HCT116 (cell line): ENCODE measurements at regions not wholly inside any gene's neighbourhood (a gene's known extent, or its start where the extent isn't known, plus 50 kb on each side); places are given as distances from the start of the nearest gene placed in this dataset.

Experiments
- ATAC-seq: fragments of 200-7000 bp; cut with Tn5 transposase; 2 replicates; pipeline ENCODE4 v1.9.1; 2020; ENCODE audit warnings: mild to moderate bottlenecking, moderate library complexity
- BruUV-seq: library from RNA; stranded (reverse); fragments of 400-500 nt; replicated peaks from 2 replicates; lab custom pipeline; 2021; lab: Mats Ljungman, UMichigan
- CTCF ChIA-PET: fragments of 300-600 bp; sonication (Branson Sonifier 250); formaldehyde crosslinking; loops from one replicate; lab custom pipeline; 2021; ENCODE audit warnings: antibody characterized with exemption; lab: Charles Lee
- POLR2A ChIA-PET: fragments of 300-600, 350-600 bp; sonication (Branson Sonifier 250); formaldehyde crosslinking; loops from one replicate; lab custom pipeline; 2021; ENCODE audit warnings: antibody characterized with exemption; lab: Charles Lee
- RAD21 ChIA-PET, 2 experiments: fragments of 300-600 bp; sonication (Branson Sonifier 250); formaldehyde crosslinking; loops; one replicate each; lab custom pipeline; 2023; ENCODE audit warnings: low total read pairs in 2 of 2; ENCODE audit not compliant: uncharacterized antibody in 2 of 2, unreplicated experiment in 2 of 2, low non-redundant PET in 1 of 2; lab: Charles Lee
- DNase-seq: peaks from one replicate; pipeline ENCODE4 v3.0.0-alpha.2; 2010; ENCODE audit warnings: low read depth, low spot score
- H2AFZ ChIP-seq: fragments of 200-600 bp; shearing (Covaris generic), sonication (generic); 2 replicates; pipeline ENCODE4 v1.6.1; 2017; ENCODE audit warnings: low read depth, mixed run types, mixed read lengths, antibody characterized with exemption, low read length; ENCODE audit not compliant: poor library complexity, severe bottlenecking
- H3K27ac ChIP-seq: 2 replicates; pipeline ENCODE4 v1.5.1; 2012; ENCODE audit warnings: low read depth, low read length
- H3K27me3 ChIP-seq: fragments of 200-600 bp; sonication (generic); 2 replicates; pipeline ENCODE4 v1.6.1; 2016; ENCODE audit warnings: mixed run types, low read length, mixed read lengths; ENCODE audit not compliant: insufficient read depth
- H3K36me3 ChIP-seq, 2 experiments: fragments of 200-500 bp in 1 of 2; fragments of 200-600 bp in 1 of 2; sonication (Bioruptor generic) in 1 of 2; sonication (generic) in 1 of 2; 2 replicates each; pipeline versions ENCODE4 v1.5.1 to v1.6.1; 2014 to 2016; ENCODE audit warnings: low read length in 2 of 2, inconsistent platforms in 1 of 2, mixed read lengths in 1 of 2, mixed run types in 1 of 2; ENCODE audit not compliant: insufficient read depth in 2 of 2, control insufficient read depth in 1 of 2
- H3K4me1 ChIP-seq, 2 experiments: fragments of 200-600 bp in 1 of 2; sonication (generic) in 1 of 2; 2 replicates each; pipeline versions ENCODE4 v1.5.1 to v1.6.1; 2012 to 2017; ENCODE audit warnings: low read length in 2 of 2, inconsistent platforms in 1 of 2, mild to moderate bottlenecking in 1 of 2, mixed read lengths in 1 of 2, mixed run types in 1 of 2, moderate library complexity in 1 of 2; ENCODE audit not compliant: insufficient read depth in 2 of 2, control insufficient read depth in 1 of 2
- H3K4me2 ChIP-seq: fragments of 200-600 bp; sonication (generic); 2 replicates; pipeline ENCODE4 v1.6.1; 2017; ENCODE audit warnings: mixed run types, low read length, mixed read lengths
- H3K4me3 ChIP-seq, 2 experiments: fragments of 200-600 bp in 1 of 2; sonication (generic) in 1 of 2; replicated peaks in 1 of 2; 2 replicates each; pipeline ENCODE4 v1.5.1; 2011 to 2016; ENCODE audit warnings: low read length in 2 of 2, control low read depth in 1 of 2, low read depth in 1 of 2, mild to moderate bottlenecking in 1 of 2, mixed read lengths in 1 of 2, mixed run types in 1 of 2
- H3K79me2 ChIP-seq: fragments of 200-600 bp; sonication (generic); 2 replicates; pipeline ENCODE4 v1.6.1; 2017; ENCODE audit warnings: mild to moderate bottlenecking, mixed run types, low read length, moderate library complexity, mixed read lengths; ENCODE audit not compliant: insufficient read depth
- H3K9ac ChIP-seq: fragments of 200-600 bp; sonication (generic); 2 replicates; pipeline ENCODE4 v1.6.1; 2016; ENCODE audit warnings: low read length, mixed read lengths
- H3K9me2 ChIP-seq: fragments of 200-600 bp; sonication (generic), shearing (Covaris generic); 2 replicates; pipeline ENCODE4 v1.6.1; 2017; ENCODE audit warnings: mixed run types, mild to moderate bottlenecking, moderate library complexity; ENCODE audit not compliant: insufficient read depth
- H3K9me3 ChIP-seq, 2 experiments: fragments of 200-500 bp in 1 of 2; fragments of 200-600 bp in 1 of 2; sonication (Bioruptor generic) in 1 of 2; sonication (generic) in 1 of 2; 2 replicates each; pipeline ENCODE4 v1.6.1; 2014 to 2017; ENCODE audit warnings: low read length in 2 of 2, mixed read lengths in 2 of 2, inconsistent platforms in 1 of 2, low read depth in 1 of 2, mild to moderate bottlenecking in 1 of 2, mixed run types in 1 of 2, moderate library complexity in 1 of 2; ENCODE audit not compliant: control insufficient read depth in 1 of 2, insufficient read depth in 1 of 2
- H4K20me1 ChIP-seq: fragments of 200-600 bp; sonication (generic), shearing (Covaris generic); 2 replicates; pipeline ENCODE4 v1.6.1; 2017; ENCODE audit warnings: mixed run types, mild to moderate bottlenecking, moderate library complexity; ENCODE audit not compliant: insufficient read depth
- CEBPB ChIP-seq: IDR thresholded peaks from 2 replicates; pipeline ENCODE4 v1.6.1; 2012; ENCODE audit warnings: low read depth
- EGR1 ChIP-seq: IDR thresholded peaks from 2 replicates; pipeline ENCODE4 v1.6.1; 2012; ENCODE audit warnings: low read depth
- ELF1 ChIP-seq: IDR thresholded peaks from 2 replicates; pipeline ENCODE4 v1.6.1; 2012; ENCODE audit warnings: low read depth, borderline replicate concordance
- EZH2 ChIP-seq: fragments of 200-600 bp; sonication (generic); IDR thresholded peaks from 2 replicates; pipeline ENCODE4 v1.6.1; 2017; ENCODE audit warnings: antibody characterized with exemption, mixed run types
- FOSL1 ChIP-seq: IDR thresholded peaks from 2 replicates; pipeline ENCODE4 v1.6.1; 2012; ENCODE audit warnings: low read depth
- POLR2AphosphoS5 ChIP-seq: IDR thresholded peaks from 2 replicates; pipeline ENCODE4 v1.6.1; 2011; ENCODE audit warnings: mild to moderate bottlenecking, low read depth, low read length, moderate library complexity
- SRF ChIP-seq: IDR thresholded peaks from 2 replicates; pipeline ENCODE4 v1.6.1; 2012; ENCODE audit warnings: low read depth
- YY1 ChIP-seq: IDR thresholded peaks from 2 replicates; pipeline ENCODE4 v1.6.1; 2011; ENCODE audit warnings: low read length, low read depth, moderate library complexity, mild to moderate bottlenecking; ENCODE audit not compliant: insufficient replicate concordance; ENCODE audit errors: extremely low read depth
- ZFX ChIP-seq: fragments of 450-650 bp; IDR thresholded peaks from 2 replicates; pipeline ENCODE4 v1.6.1; 2017
- ZNF274 ChIP-seq: fragments of 200-500 bp; sonication (Bioruptor generic); IDR thresholded peaks from 2 replicates; pipeline ENCODE4 v1.6.1; 2014; ENCODE audit warnings: mild to moderate bottlenecking, low read depth, low read length, inconsistent platforms
- intact Hi-C: fragments of 100-400 bp; cut with micrococcal nuclease; formaldehyde crosslinking; loops from 2 replicates; pipeline ENCODE4 v1.10.0; 2022
- TF ChIP-seq, protein P1 (sequence below): IDR thresholded peaks from 2 replicates; pipeline ENCODE4 v1.6.1; 2012
- TF ChIP-seq, protein P2 (sequence below): IDR thresholded peaks from 2 replicates; pipeline ENCODE4 v1.6.1; 2012
- TF ChIP-seq, protein P3 (sequence below), 3 experiments: fragments of 200-600 bp in 1 of 3; sonication (generic) in 1 of 3; IDR thresholded peaks in 2 of 3; conservative IDR thresholded peaks in 1 of 3; 2 replicates each; pipeline ENCODE4 v1.5.1; 2012 to 2017; ENCODE audit warnings: low read depth in 2 of 3, low read length in 2 of 3, antibody characterized with exemption in 1 of 3, borderline replicate concordance in 1 of 3, control low read depth in 1 of 3, mild to moderate bottlenecking in 1 of 3, mixed read lengths in 1 of 3, mixed run types in 1 of 3, moderate library complexity in 1 of 3; ENCODE audit not compliant: insufficient read depth in 1 of 3

DNA sequence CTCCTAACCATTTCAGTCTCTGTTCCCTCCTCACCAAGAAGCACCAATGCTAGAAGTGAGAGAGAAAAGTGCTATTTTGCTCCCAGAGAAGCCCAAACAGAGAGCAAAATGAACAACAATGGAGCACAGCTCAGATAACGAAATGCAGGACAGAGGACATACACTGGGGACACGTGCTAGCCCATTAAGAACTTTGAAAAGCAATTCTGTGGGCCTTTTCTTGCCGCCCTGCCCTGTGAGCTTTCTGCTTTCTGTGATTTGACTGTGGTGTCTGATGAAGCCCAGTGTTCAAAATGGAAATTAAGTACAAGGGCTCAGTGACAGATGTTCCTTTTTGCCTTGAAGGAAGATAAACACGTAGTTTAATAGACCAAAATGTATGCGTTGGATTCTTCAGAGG, 130.8 kb downstream of the S1PR1 start:
- ChIA-PET POLR2A (no interaction called here), RAD21 (no interaction called here), CTCF (interaction anchor here (2.2 kb wide), 1 partner anchor 10 kb away, joined by 7 read pairs; no protein-coding TSS in a partner anchor)
- DNase-seq (no peak), ATAC-seq (no peak)
- intact Hi-C loops = no loop called here
- Histone ChIP-seq H3K4me3 (no peak overlapping the region), H2AFZ (no peak overlapping the region), H3K9me2 (no peaks in the 10 kb centered on the region), H3K4me1 (peaks cover 0 to 9% of the 10 kb centered on the region in 2 experiments; a peak in 3 of 4 replicates), H4K20me1 (no peaks in the 10 kb centered on the region), H3K9ac (no peak overlapping the region), H3K36me3 (no peaks in the 10 kb centered on the region), H3K4me2 (no peak overlapping the region), H3K27ac (no peak overlapping the region), H3K79me2 (no peaks in the 10 kb centered on the region), H3K27me3 (no peaks in the 10 kb centered on the region), H3K9me3 (no peaks in the 10 kb centered on the region)
- TF ChIP-seq SRF (no peak), ZNF274 (no peak), ELF1 (no peak), EGR1 (no peak), ZFX (no peak)
- no TSS peak for BruUV-seq

DNA sequence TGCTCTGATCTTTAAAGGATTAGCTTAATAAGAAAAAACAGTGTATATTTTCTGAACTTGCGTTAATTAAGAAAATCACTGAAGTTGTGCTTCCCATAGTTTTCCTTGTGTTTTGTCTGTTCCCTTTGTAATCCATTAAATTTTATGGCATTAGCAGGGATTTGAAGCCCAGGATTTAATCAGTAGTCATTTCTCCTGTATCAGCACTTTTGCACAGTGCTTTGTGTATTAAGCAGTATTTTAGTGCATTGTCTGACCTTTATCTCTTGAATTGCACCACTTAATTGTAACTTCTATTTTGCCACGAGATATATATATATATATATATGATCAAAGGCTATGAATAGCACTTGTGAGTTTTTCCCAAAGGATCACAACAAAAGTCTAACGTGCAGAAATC, 133.7 kb downstream of the S1PR1 start:
- Histone ChIP-seq H3K79me2 (no peaks in the 10 kb centered on the region), H3K4me1 (peaks cover 0 to 9% of the 10 kb centered on the region in 2 experiments; a peak in 3 of 4 replicates), H3K27me3 (no peaks in the 10 kb centered on the region), H4K20me1 (no peaks in the 10 kb centered on the region), H3K9ac (no peak overlapping the region), H3K36me3 (no peaks in the 10 kb centered on the region), H3K9me3 (no peaks in the 10 kb centered on the region), H3K9me2 (no peaks in the 10 kb centered on the region), H3K27ac (no peak overlapping the region), H3K4me2 (no peak overlapping the region), H2AFZ (no peak overlapping the region), H3K4me3 (no peak overlapping the region)
- DNase-seq (no peak), ATAC-seq (no peak)
- ChIA-PET CTCF (interaction anchor here (1.8 kb wide), 1 partner anchor 13 kb away, joined by 8 read pairs; no protein-coding TSS in a partner anchor), POLR2A (no interaction called here), RAD21 (no interaction called here)
- intact Hi-C loops = no loop called here
- BruUV-seq = no TSS peak
- TF ChIP-seq FOSL1 (no peak), YY1 (no peak), EGR1 (no peak), SRF (no peak), EZH2 (no peak), POLR2AphosphoS5 (no peak), CEBPB (no peak)
- TF ChIP-seq, protein P1, sequence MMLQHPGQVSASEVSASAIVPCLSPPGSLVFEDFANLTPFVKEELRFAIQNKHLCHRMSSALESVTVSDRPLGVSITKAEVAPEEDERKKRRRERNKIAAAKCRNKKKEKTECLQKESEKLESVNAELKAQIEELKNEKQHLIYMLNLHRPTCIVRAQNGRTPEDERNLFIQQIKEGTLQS = no peak
- TF ChIP-seq, protein P2, sequence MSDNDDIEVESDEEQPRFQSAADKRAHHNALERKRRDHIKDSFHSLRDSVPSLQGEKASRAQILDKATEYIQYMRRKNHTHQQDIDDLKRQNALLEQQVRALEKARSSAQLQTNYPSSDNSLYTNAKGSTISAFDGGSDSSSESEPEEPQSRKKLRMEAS = no peak
- TF ChIP-seq, protein P3, sequence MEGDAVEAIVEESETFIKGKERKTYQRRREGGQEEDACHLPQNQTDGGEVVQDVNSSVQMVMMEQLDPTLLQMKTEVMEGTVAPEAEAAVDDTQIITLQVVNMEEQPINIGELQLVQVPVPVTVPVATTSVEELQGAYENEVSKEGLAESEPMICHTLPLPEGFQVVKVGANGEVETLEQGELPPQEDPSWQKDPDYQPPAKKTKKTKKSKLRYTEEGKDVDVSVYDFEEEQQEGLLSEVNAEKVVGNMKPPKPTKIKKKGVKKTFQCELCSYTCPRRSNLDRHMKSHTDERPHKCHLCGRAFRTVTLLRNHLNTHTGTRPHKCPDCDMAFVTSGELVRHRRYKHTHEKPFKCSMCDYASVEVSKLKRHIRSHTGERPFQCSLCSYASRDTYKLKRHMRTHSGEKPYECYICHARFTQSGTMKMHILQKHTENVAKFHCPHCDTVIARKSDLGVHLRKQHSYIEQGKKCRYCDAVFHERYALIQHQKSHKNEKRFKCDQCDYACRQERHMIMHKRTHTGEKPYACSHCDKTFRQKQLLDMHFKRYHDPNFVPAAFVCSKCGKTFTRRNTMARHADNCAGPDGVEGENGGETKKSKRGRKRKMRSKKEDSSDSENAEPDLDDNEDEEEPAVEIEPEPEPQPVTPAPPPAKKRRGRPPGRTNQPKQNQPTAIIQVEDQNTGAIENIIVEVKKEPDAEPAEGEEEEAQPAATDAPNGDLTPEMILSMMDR (IDR thresholded peaks at IDR 0.05 in 2 of 3, conservative IDR thresholded peaks at IDR 0.05 in 1 of 3; ENCODE audit: borderline replicate concordance in 1 of 3, insufficient read depth in 1 of 3, low read depth in 2 of 3, low read length in 2 of 3) = no peak
